NCI-H2081 treated with DMSO at 0.1 percent for 48 hours (cell line): ENCODE measurements at regions not wholly inside any gene's neighbourhood (a gene's known extent, or its start where the extent isn't known, plus 50 kb on each side); places are given as distances from the start of the nearest gene placed in this dataset.

ENCODE experiments used
- DNase-seq: peaks from one replicate; lab custom pipeline; 2025; lab: John Stamatoyannopoulos, UW

- DNase-seq, result no peak
These were observed 93.3 kb downstream of the TMEM174 start for GRCh38 chr5:73266176-73266738.

- DNase-seq, result no peak
These were observed 92.6 kb downstream of the TMEM174 start for GRCh38 chr5:73265641-73266040.

- no peak for DNase-seq
These were observed 91.6 kb downstream of the TMEM174 start for GRCh38 chr5:73264631-73265030.

- no peak for DNase-seq
These were observed 90.2 kb downstream of the TMEM174 start for GRCh38 chr5:73263001-73263710.

- no peak for DNase-seq
These were observed 83.9 kb downstream of the TMEM174 start for GRCh38 chr5:73256862-73257261.

GRCh38 chr5:73256462-73256861, 83.5 kb downstream of the TMEM174 start:
- DNase-seq, result no peak

- no peak for DNase-seq
These were observed 83.0 kb downstream of the TMEM174 start for GRCh38 chr5:73256012-73256411.

- DNase-seq, result no peak
These were observed 81.6 kb downstream of the TMEM174 start for GRCh38 chr5:73254642-73255041.

GRCh38 chr5:73253047-73253660, 80.2 kb downstream of the TMEM174 start:
- no peak for DNase-seq

GRCh38 chr5:73250645-73251044, 77.7 kb downstream of the TMEM174 start:
- DNase-seq, result no peak

GRCh38 chr5:73242735-73243134, 69.7 kb downstream of the TMEM174 start:
- DNase-seq, result no peak

GRCh38 chr5:73238873-73239272, 65.9 kb downstream of the TMEM174 start:
- DNase-seq, result no peak

GRCh38 chr5:73236541-73237128, 63.6 kb downstream of the TMEM174 start:
- no peak for DNase-seq

- DNase-seq, result no peak
These were observed 61.2 kb downstream of the TMEM174 start for GRCh38 chr5:73234204-73234555.

GRCh38 chr5:73233461-73234203, 60.6 kb downstream of the TMEM174 start:
- DNase-seq, result no peak

GRCh38 chr5:73233053-73233460, 60.1 kb downstream of the TMEM174 start:
- DNase-seq, result no peak

- DNase-seq, result no peak
These were observed 59.5 kb downstream of the TMEM174 start for GRCh38 chr5:73232266-73233041.

GRCh38 chr5:73231246-73231778, 58.3 kb downstream of the TMEM174 start:
- DNase-seq, result no peak

GRCh38 chr5:73230264-73231245, 57.6 kb downstream of the TMEM174 start:
- no peak for DNase-seq

- DNase-seq, result no peak
These were observed 56.3 kb downstream of the TMEM174 start for GRCh38 chr5:73229271-73229670.
